Neural cell (in vitro differentiated cells): ENCODE measurements at regions not wholly inside any gene's neighbourhood (a gene's known extent, or its start where the extent isn't known, plus 50 kb on each side); places are given as distances from the start of the nearest gene placed in this dataset.

ENCODE experiments used
- H2AFZ ChIP-seq: fragments of 200-600, 300-800 bp; sonication (generic), shearing (Covaris generic); 2 replicates; pipeline ENCODE4 v1.6.0; 2014; ENCODE audit warnings: low read depth, mild to moderate bottlenecking, antibody characterized with exemption, low read length, moderate library complexity
- H3F3A ChIP-seq: fragments of 200-600 bp; shearing (Covaris generic); 2 replicates; pipeline ENCODE4 v1.6.1; 2016; ENCODE audit warnings: mild to moderate bottlenecking, moderate library complexity, mixed read lengths, antibody characterized with exemption, low read length; ENCODE audit not compliant: insufficient read depth, poor library complexity, severe bottlenecking
- H3K27ac ChIP-seq: fragments of 200-600, 300-800 bp; sonication (generic), shearing (Covaris generic); 2 replicates; pipeline ENCODE4 v1.5.1; 2014; ENCODE audit warnings: mild to moderate bottlenecking, low read length, moderate library complexity
- H3K27me3 ChIP-seq: fragments of 300-800, 200-600 bp; sonication (generic), shearing (Covaris generic); 2 replicates; pipeline ENCODE4 v1.6.0; 2014; ENCODE audit warnings: mild to moderate bottlenecking, low read depth, low read length, moderate library complexity; ENCODE audit not compliant: insufficient read depth
- H3K36me3 ChIP-seq: fragments of 300-800, 200-600 bp; sonication (generic), shearing (Covaris generic); 2 replicates; pipeline ENCODE4 v1.5.1; 2014; ENCODE audit warnings: mild to moderate bottlenecking, antibody characterized with exemption, low read length, moderate library complexity; ENCODE audit not compliant: insufficient read depth
- H3K4me2 ChIP-seq: fragments of 300-800, 200-600 bp; sonication (generic), shearing (Covaris generic); 2 replicates; pipeline ENCODE4 v1.6.0; 2014; ENCODE audit warnings: mild to moderate bottlenecking, low read length
- H3K4me3 ChIP-seq: fragments of 300-800, 200-600 bp; sonication (generic), shearing (Covaris generic); 2 replicates; pipeline ENCODE4 v1.5.1; 2014; ENCODE audit warnings: mild to moderate bottlenecking, low read length, moderate library complexity
- H3K79me2 ChIP-seq: fragments of 200-600 bp; shearing (Covaris generic); replicated peaks from 2 replicates; pipeline ENCODE4 v1.6.0; 2014; ENCODE audit warnings: mild to moderate bottlenecking, low read length, moderate library complexity; ENCODE audit not compliant: insufficient read depth
- H3K9ac ChIP-seq: fragments of 300-800, 200-600 bp; sonication (generic), shearing (Covaris generic); 2 replicates; pipeline ENCODE4 v1.6.1; 2016; ENCODE audit warnings: mild to moderate bottlenecking, low read length, mixed read lengths
- H3K9me2 ChIP-seq: fragments of 200-600 bp; shearing (Covaris generic); 2 replicates; pipeline ENCODE4 v1.6.1; 2016; ENCODE audit warnings: mild to moderate bottlenecking, low read length, mixed read lengths; ENCODE audit not compliant: insufficient read depth
- H3K9me3 ChIP-seq: fragments of 200-600, 300-800 bp; sonication (generic), shearing (Covaris generic); 2 replicates; pipeline ENCODE4 v1.6.1; 2016; ENCODE audit warnings: mild to moderate bottlenecking, mixed run types, low read length, moderate library complexity, mixed read lengths
- H4K20me1 ChIP-seq: fragments of 200-600 bp; shearing (Covaris generic); 2 replicates; pipeline ENCODE4 v1.6.1; 2016; ENCODE audit warnings: mild to moderate bottlenecking, mixed run types; ENCODE audit not compliant: insufficient read depth
- CTCF ChIP-seq: fragments of 450-650 bp; IDR thresholded peaks from 2 replicates; pipeline ENCODE4 v1.5.1; 2014; ENCODE audit warnings: antibody characterized with exemption, mild to moderate bottlenecking, moderate library complexity; ENCODE audit not compliant: poor library complexity, severe bottlenecking
- EP300 ChIP-seq: fragments of 450-650 bp; conservative IDR thresholded peaks from 2 replicates; pipeline ENCODE4 v1.6.1; 2014; ENCODE audit warnings: antibody characterized with exemption, mild to moderate bottlenecking, moderate library complexity; ENCODE audit not compliant: poor library complexity, severe bottlenecking
- EZH2 ChIP-seq: fragments of 200-600, 300-800 bp; shearing (Covaris generic), sonication (generic); IDR thresholded peaks from 2 replicates; pipeline ENCODE4 v1.6.1; 2014; ENCODE audit warnings: antibody characterized with exemption, low read length, borderline replicate concordance, mild to moderate bottlenecking; ENCODE audit not compliant: insufficient read depth, poor library complexity, severe bottlenecking
- MXI1 ChIP-seq: fragments of 450-650 bp; conservative IDR thresholded peaks from 2 replicates; pipeline ENCODE4 v1.6.1; 2014; ENCODE audit warnings: antibody characterized with exemption, mild to moderate bottlenecking; ENCODE audit not compliant: poor library complexity, severe bottlenecking
- POLR2AphosphoS5 ChIP-seq: IDR thresholded peaks from 2 replicates; pipeline ENCODE4 v1.6.1; 2012
- RAD21 ChIP-seq: fragments of 450-650 bp; conservative IDR thresholded peaks from 2 replicates; pipeline ENCODE4 v1.6.1; 2014; ENCODE audit warnings: antibody characterized with exemption, mild to moderate bottlenecking, moderate library complexity
- REST ChIP-seq: IDR thresholded peaks from 2 replicates; pipeline ENCODE4 v1.6.1; 2012; ENCODE audit warnings: borderline replicate concordance
- SMC3 ChIP-seq: fragments of 450-650 bp; conservative IDR thresholded peaks from 2 replicates; pipeline ENCODE4 v1.6.1; 2014; ENCODE audit warnings: antibody characterized with exemption, mild to moderate bottlenecking, moderate library complexity; ENCODE audit not compliant: poor library complexity
- TAF1 ChIP-seq: IDR thresholded peaks from 2 replicates; pipeline ENCODE4 v1.6.1; 2012; ENCODE audit warnings: low read depth

- Histone ChIP-seq H3F3A (no peaks in the 10 kb centered on the region), H3K27ac (no peak overlapping the region), H3K9ac (no peak overlapping the region), H3K4me3 (no peak overlapping the region), H2AFZ (no peak overlapping the region), H4K20me1 (no peaks in the 10 kb centered on the region), H3K4me2 (no peak overlapping the region), H3K9me3 (no peaks in the 10 kb centered on the region), H3K27me3 (no peaks in the 10 kb centered on the region), H3K36me3 (no peaks in the 10 kb centered on the region), H3K79me2 (no peaks in the 10 kb centered on the region), H3K9me2 (no peaks in the 10 kb centered on the region)
- TF ChIP-seq RAD21 (no peak), EZH2 (no peak), POLR2AphosphoS5 (no peak), REST (no peak), EP300 (no peak), CTCF (no peak), TAF1 (no peak), SMC3 (no peak), MXI1 (no peak)
These were observed 97.6 kb downstream of the FAM50B start for GRCh38 chr6:3946778-3947177.

- H3K79me2 ChIP-seq, result no peaks in the 10 kb centered on the region
These were observed 99.7 kb downstream of the FAM50B start for GRCh38 chr6:3948866-3949265.

More at GRCh38 chr6:3948866-3949265, 99.7 kb downstream of the FAM50B start:
- no peaks in the 10 kb centered on the region for H3K27me3 ChIP-seq
- H3K36me3 ChIP-seq, result no peaks in the 10 kb centered on the region
- H3K9ac ChIP-seq, result no peak overlapping the region
- H3K4me3 ChIP-seq, result no peak overlapping the region
- no peaks in the 10 kb centered on the region for H3K9me3 ChIP-seq
- H3F3A ChIP-seq, result no peaks in the 10 kb centered on the region
- no peak overlapping the region for H2AFZ ChIP-seq
- no peaks in the 10 kb centered on the region for H4K20me1 ChIP-seq
- no peaks in the 10 kb centered on the region for H3K9me2 ChIP-seq
- TF ChIP-seq EZH2 (no peak), RAD21 (no peak), EP300 (no peak), CTCF (no peak), MXI1 (no peak), POLR2AphosphoS5 (no peak), TAF1 (no peak), REST (no peak), SMC3 (no peak)
- no peak overlapping the region for H3K4me2 ChIP-seq
- H3K27ac ChIP-seq, result no peak overlapping the region
